ENCODE measurements at regions not wholly inside any gene's neighbourhood (a gene's known extent, or its start where the extent isn't known, plus 50 kb on each side); places are given as distances from the start of the nearest gene placed in this dataset.

DNA sequence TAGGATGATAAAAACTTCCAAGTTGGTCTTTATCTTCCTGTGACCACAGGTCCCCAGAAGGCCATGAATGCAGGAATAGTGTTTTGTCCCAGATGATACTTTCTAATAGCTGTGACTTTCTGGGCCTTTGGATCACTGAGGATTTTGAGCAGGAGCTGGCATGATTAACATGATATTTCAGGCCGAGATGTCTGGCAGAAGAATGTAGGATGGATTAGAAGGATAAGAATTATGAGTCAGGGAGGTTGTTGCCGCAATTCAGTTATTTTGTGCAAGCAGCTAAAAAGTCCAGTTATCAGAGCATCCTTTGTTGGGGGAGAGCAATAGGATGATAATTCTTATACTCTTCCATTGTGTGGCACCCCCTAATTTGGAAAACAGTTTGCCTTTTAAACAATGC, 189.7 kb downstream of the PSAT1 start:
- no peak for FAIRE-seq
- TF ChIP-seq, protein P1, sequence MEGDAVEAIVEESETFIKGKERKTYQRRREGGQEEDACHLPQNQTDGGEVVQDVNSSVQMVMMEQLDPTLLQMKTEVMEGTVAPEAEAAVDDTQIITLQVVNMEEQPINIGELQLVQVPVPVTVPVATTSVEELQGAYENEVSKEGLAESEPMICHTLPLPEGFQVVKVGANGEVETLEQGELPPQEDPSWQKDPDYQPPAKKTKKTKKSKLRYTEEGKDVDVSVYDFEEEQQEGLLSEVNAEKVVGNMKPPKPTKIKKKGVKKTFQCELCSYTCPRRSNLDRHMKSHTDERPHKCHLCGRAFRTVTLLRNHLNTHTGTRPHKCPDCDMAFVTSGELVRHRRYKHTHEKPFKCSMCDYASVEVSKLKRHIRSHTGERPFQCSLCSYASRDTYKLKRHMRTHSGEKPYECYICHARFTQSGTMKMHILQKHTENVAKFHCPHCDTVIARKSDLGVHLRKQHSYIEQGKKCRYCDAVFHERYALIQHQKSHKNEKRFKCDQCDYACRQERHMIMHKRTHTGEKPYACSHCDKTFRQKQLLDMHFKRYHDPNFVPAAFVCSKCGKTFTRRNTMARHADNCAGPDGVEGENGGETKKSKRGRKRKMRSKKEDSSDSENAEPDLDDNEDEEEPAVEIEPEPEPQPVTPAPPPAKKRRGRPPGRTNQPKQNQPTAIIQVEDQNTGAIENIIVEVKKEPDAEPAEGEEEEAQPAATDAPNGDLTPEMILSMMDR (IDR thresholded peaks at IDR 0.05) = no peak

DNA sequence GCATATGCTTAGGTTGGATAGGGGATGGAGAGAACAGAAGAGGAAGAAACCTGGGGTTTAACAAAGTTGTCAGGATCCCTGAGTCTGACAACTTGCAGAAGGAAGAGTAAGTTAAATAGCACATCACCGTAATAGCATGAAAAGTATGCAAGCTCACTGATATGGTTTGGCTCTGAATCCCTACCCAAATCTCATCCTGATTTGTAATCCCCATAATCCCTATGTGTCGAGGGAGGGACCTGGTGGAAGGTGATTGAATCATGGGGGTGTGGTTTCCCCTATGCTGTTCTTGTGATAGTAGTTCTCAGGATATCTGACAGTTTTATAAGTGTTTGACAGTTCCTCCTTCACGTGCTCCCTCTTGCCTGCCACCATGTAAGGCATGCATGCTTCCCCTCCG, 193.3 kb downstream of the PSAT1 start:
- intact Hi-C loops (cut with DNase I) = no loop called here
- no peak for ATAC-seq
- no peak for FAIRE-seq
- H3K27me3 ChIP-seq = no peaks in the 10 kb centered on the region
- H3K36me3 ChIP-seq = no peaks in the 10 kb centered on the region
- H3K9me3 ChIP-seq = no peaks in the 10 kb centered on the region
- H3K4me3 ChIP-seq = no peak overlapping the region
- no peak for DNase-seq
- no peak overlapping the region for H3K27ac ChIP-seq
- TF ChIP-seq, protein P1 (IDR thresholded peaks at IDR 0.05) = no peak
- no peaks in the 10 kb centered on the region for H3K4me1 ChIP-seq
- WGBS, 2 donors = 77 to 84% methylated on average over 4 of the region's 4 CpGs

More for the DNA sequence above, 189.7 kb downstream of the PSAT1 start:
- Histone ChIP-seq H3K27me3 (no peaks in the 10 kb centered on the region), H3K36me3 (no peaks in the 10 kb centered on the region), H3K4me1 (no peaks in the 10 kb centered on the region), H3K4me3 (no peak overlapping the region), H3K9me3 (no peaks in the 10 kb centered on the region), H3K27ac (no peak overlapping the region)
- DNase-seq (no peak), ATAC-seq (no peak)
- 78 to 88% methylated on average over 2 of the region's 2 CpGs for WGBS, 2 donors
- intact Hi-C loops (cut with DNase I) = no loop called here

DNA sequence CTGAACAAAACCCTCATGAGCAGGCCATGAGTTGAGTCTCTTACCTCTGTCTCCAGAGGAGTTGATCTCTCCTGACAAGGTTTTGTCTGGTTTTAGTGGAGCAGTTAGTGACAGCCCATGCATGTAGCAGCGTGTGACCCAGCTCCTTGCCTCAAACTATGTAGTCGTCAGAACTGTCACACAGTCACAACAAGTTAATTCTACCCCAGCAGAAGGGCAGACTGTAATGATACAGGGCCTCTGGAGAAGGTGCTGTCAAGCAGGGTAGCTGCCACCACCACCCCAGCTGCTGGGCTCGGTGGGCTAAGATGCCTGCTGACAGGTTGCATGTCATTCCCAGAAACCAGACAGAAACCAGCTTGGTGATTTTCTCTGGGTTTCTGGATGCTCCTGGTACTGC, 194.5 kb downstream of the PSAT1 start:
- Histone ChIP-seq H3K27me3 (no peaks in the 10 kb centered on the region), H3K36me3 (no peaks in the 10 kb centered on the region), H3K4me1 (no peaks in the 10 kb centered on the region), H3K27ac (no peak overlapping the region), H3K9me3 (no peaks in the 10 kb centered on the region), H3K4me3 (no peak overlapping the region)
- DNase-seq = no peak
- intact Hi-C loops (cut with DNase I) = no loop called here
- WGBS, 2 donors = 60 to 63% methylated on average over 3 of the region's 3 CpGs
- no peak for ATAC-seq
- no peak for FAIRE-seq
- TF ChIP-seq, protein P1 (IDR thresholded peaks at IDR 0.05) = no peak

DNA sequence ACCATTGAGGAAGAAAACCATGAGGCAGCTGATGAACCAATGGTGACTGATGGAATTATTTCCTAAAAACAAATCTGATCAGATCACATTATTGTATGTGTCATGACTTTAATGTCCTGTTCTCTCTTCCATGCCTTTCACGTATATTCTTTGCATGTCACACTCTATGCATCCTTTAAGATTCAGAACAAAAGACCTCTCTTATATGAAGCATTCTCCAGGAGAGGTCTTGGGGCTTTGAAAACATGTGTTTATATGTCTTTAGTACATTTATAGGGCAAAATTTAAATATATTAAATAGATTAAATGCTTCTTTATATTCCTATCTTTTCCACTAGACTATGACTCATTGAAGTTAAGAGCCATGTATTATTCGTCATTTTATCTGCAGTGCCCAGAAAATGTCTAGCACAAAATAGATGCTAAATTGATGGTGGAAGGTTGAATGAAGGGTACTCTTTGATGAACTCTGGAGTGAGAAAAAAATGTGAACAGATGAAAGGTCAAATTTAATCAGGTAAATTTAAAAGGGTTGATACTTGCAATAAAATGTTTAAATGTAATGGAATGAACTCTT, 196.3 kb downstream of the PSAT1 start:
- intact Hi-C loops (cut with DNase I) = no loop called here
- no peak for FAIRE-seq
- Histone ChIP-seq H3K36me3 (no peaks in the 10 kb centered on the region), H3K4me3 (no peak overlapping the region), H3K27me3 (no peaks in the 10 kb centered on the region), H3K27ac (no peak overlapping the region), H3K9me3 (no peaks in the 10 kb centered on the region), H3K4me1 (no peaks in the 10 kb centered on the region)
- WGBS, 2 donors = 64 to 65% methylated on average over 2 of the region's 2 CpGs
- TF ChIP-seq, protein P1 (IDR thresholded peaks at IDR 0.05) = no peak
- no peak for ATAC-seq
- DNase-seq = no peak

DNA sequence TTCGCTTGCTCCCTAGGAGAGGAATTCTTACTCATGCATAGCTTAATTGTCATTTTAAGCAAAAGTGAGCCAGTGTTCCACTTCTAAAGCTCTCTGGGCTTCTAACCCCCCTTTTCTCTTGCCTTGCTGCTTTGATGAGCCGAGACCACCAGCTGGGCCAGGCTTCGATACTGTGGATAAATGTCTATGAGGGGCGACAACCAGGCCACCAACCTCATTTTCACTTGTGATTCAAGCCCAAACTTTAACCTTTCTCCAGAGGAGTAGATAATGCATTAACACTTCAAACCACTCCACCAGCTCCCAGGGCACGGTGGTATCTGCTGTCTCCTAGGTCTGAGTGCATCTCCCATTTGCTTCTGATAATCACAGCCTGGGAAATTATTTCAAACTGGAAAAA, 205.6 kb downstream of the PSAT1 start:
- H3K36me3 ChIP-seq = no peaks in the 10 kb centered on the region
- 54 to 56% methylated on average over 5 of the region's 5 CpGs for WGBS, 2 donors
- no peak for ATAC-seq
- no peak for FAIRE-seq
- no peaks in the 10 kb centered on the region for H3K9me3 ChIP-seq
- intact Hi-C loops (cut with DNase I) = no loop called here
- no peak for DNase-seq
- TF ChIP-seq, protein P1 (IDR thresholded peaks at IDR 0.05) = no peak
- H3K27ac ChIP-seq = no peak overlapping the region
- no peaks in the 10 kb centered on the region for H3K4me1 ChIP-seq
- no peaks in the 10 kb centered on the region for H3K27me3 ChIP-seq
- H3K4me3 ChIP-seq = no peak overlapping the region

All from pancreas (tissue), 10 donors.